Neural cell (in vitro differentiated cells): ENCODE measurements at regions not wholly inside any gene's neighbourhood (a gene's known extent, or its start where the extent isn't known, plus 50 kb on each side); places are given as distances from the start of the nearest gene placed in this dataset.

Experiments
- H2AFZ ChIP-seq: fragments of 200-600, 300-800 bp; sonication (generic), shearing (Covaris generic); 2 replicates; pipeline ENCODE4 v1.6.0; 2014; ENCODE audit warnings: low read depth, mild to moderate bottlenecking, antibody characterized with exemption, low read length, moderate library complexity
- H3F3A ChIP-seq: fragments of 200-600 bp; shearing (Covaris generic); 2 replicates; pipeline ENCODE4 v1.6.1; 2016; ENCODE audit warnings: mild to moderate bottlenecking, moderate library complexity, mixed read lengths, antibody characterized with exemption, low read length; ENCODE audit not compliant: insufficient read depth, poor library complexity, severe bottlenecking
- H3K27ac ChIP-seq: fragments of 200-600, 300-800 bp; sonication (generic), shearing (Covaris generic); 2 replicates; pipeline ENCODE4 v1.5.1; 2014; ENCODE audit warnings: mild to moderate bottlenecking, low read length, moderate library complexity
- H3K27me3 ChIP-seq: fragments of 300-800, 200-600 bp; sonication (generic), shearing (Covaris generic); 2 replicates; pipeline ENCODE4 v1.6.0; 2014; ENCODE audit warnings: mild to moderate bottlenecking, low read depth, low read length, moderate library complexity; ENCODE audit not compliant: insufficient read depth
- H3K36me3 ChIP-seq: fragments of 300-800, 200-600 bp; sonication (generic), shearing (Covaris generic); 2 replicates; pipeline ENCODE4 v1.5.1; 2014; ENCODE audit warnings: mild to moderate bottlenecking, antibody characterized with exemption, low read length, moderate library complexity; ENCODE audit not compliant: insufficient read depth
- H3K4me2 ChIP-seq: fragments of 300-800, 200-600 bp; sonication (generic), shearing (Covaris generic); 2 replicates; pipeline ENCODE4 v1.6.0; 2014; ENCODE audit warnings: mild to moderate bottlenecking, low read length
- H3K4me3 ChIP-seq: fragments of 300-800, 200-600 bp; sonication (generic), shearing (Covaris generic); 2 replicates; pipeline ENCODE4 v1.5.1; 2014; ENCODE audit warnings: mild to moderate bottlenecking, low read length, moderate library complexity
- H3K79me2 ChIP-seq: fragments of 200-600 bp; shearing (Covaris generic); replicated peaks from 2 replicates; pipeline ENCODE4 v1.6.0; 2014; ENCODE audit warnings: mild to moderate bottlenecking, low read length, moderate library complexity; ENCODE audit not compliant: insufficient read depth
- H3K9ac ChIP-seq: fragments of 300-800, 200-600 bp; sonication (generic), shearing (Covaris generic); 2 replicates; pipeline ENCODE4 v1.6.1; 2016; ENCODE audit warnings: mild to moderate bottlenecking, low read length, mixed read lengths
- H3K9me2 ChIP-seq: fragments of 200-600 bp; shearing (Covaris generic); 2 replicates; pipeline ENCODE4 v1.6.1; 2016; ENCODE audit warnings: mild to moderate bottlenecking, low read length, mixed read lengths; ENCODE audit not compliant: insufficient read depth
- H3K9me3 ChIP-seq: fragments of 200-600, 300-800 bp; sonication (generic), shearing (Covaris generic); 2 replicates; pipeline ENCODE4 v1.6.1; 2016; ENCODE audit warnings: mild to moderate bottlenecking, mixed run types, low read length, moderate library complexity, mixed read lengths
- H4K20me1 ChIP-seq: fragments of 200-600 bp; shearing (Covaris generic); 2 replicates; pipeline ENCODE4 v1.6.1; 2016; ENCODE audit warnings: mild to moderate bottlenecking, mixed run types; ENCODE audit not compliant: insufficient read depth
- CTCF ChIP-seq: fragments of 450-650 bp; IDR thresholded peaks from 2 replicates; pipeline ENCODE4 v1.5.1; 2014; ENCODE audit warnings: antibody characterized with exemption, mild to moderate bottlenecking, moderate library complexity; ENCODE audit not compliant: poor library complexity, severe bottlenecking
- EP300 ChIP-seq: fragments of 450-650 bp; conservative IDR thresholded peaks from 2 replicates; pipeline ENCODE4 v1.6.1; 2014; ENCODE audit warnings: antibody characterized with exemption, mild to moderate bottlenecking, moderate library complexity; ENCODE audit not compliant: poor library complexity, severe bottlenecking
- EZH2 ChIP-seq: fragments of 200-600, 300-800 bp; shearing (Covaris generic), sonication (generic); IDR thresholded peaks from 2 replicates; pipeline ENCODE4 v1.6.1; 2014; ENCODE audit warnings: antibody characterized with exemption, low read length, borderline replicate concordance, mild to moderate bottlenecking; ENCODE audit not compliant: insufficient read depth, poor library complexity, severe bottlenecking
- MXI1 ChIP-seq: fragments of 450-650 bp; conservative IDR thresholded peaks from 2 replicates; pipeline ENCODE4 v1.6.1; 2014; ENCODE audit warnings: antibody characterized with exemption, mild to moderate bottlenecking; ENCODE audit not compliant: poor library complexity, severe bottlenecking
- POLR2AphosphoS5 ChIP-seq: IDR thresholded peaks from 2 replicates; pipeline ENCODE4 v1.6.1; 2012
- RAD21 ChIP-seq: fragments of 450-650 bp; conservative IDR thresholded peaks from 2 replicates; pipeline ENCODE4 v1.6.1; 2014; ENCODE audit warnings: antibody characterized with exemption, mild to moderate bottlenecking, moderate library complexity
- REST ChIP-seq: IDR thresholded peaks from 2 replicates; pipeline ENCODE4 v1.6.1; 2012; ENCODE audit warnings: borderline replicate concordance
- SMC3 ChIP-seq: fragments of 450-650 bp; conservative IDR thresholded peaks from 2 replicates; pipeline ENCODE4 v1.6.1; 2014; ENCODE audit warnings: antibody characterized with exemption, mild to moderate bottlenecking, moderate library complexity; ENCODE audit not compliant: poor library complexity
- TAF1 ChIP-seq: IDR thresholded peaks from 2 replicates; pipeline ENCODE4 v1.6.1; 2012; ENCODE audit warnings: low read depth

- Histone ChIP-seq H2AFZ (no peak overlapping the region), H3K4me3 (no peak overlapping the region), H3K9me2 (no peaks in the 10 kb centered on the region), H3K36me3 (no peaks in the 10 kb centered on the region), H3K79me2 (no peaks in the 10 kb centered on the region), H3F3A (no peaks in the 10 kb centered on the region), H3K9me3 (no peaks in the 10 kb centered on the region), H3K4me2 (no peak overlapping the region), H3K9ac (no peak overlapping the region), H3K27ac (no peak overlapping the region), H4K20me1 (no peaks in the 10 kb centered on the region), H3K27me3 (no peaks in the 10 kb centered on the region)
- no peak for TF ChIP-seq TAF1
- no peak for TF ChIP-seq RAD21
- no peak for TF ChIP-seq EZH2
- no peak for TF ChIP-seq SMC3
- no peak for TF ChIP-seq POLR2AphosphoS5
These were observed 481.1 kb upstream of the PTBP2 start for GRCh38 chr1:96240438-96240837.

- no peaks in the 10 kb centered on the region for H3K36me3 ChIP-seq
- H3K27me3 ChIP-seq = no peaks in the 10 kb centered on the region
- no peaks in the 10 kb centered on the region for H3K9me2 ChIP-seq
- no peaks in the 10 kb centered on the region for H4K20me1 ChIP-seq
- H3K4me2 ChIP-seq = no peak overlapping the region
- H3K9me3 ChIP-seq = no peaks in the 10 kb centered on the region
- H3K9ac ChIP-seq = no peak overlapping the region
- H3K27ac ChIP-seq = no peak overlapping the region
- H3K4me3 ChIP-seq = no peak overlapping the region
- no peak overlapping the region for H2AFZ ChIP-seq
- TF ChIP-seq CTCF (no peak), RAD21 (no peak), MXI1 (no peak), TAF1 (no peak), REST (no peak), SMC3 (no peak), EZH2 (no peak), EP300 (no peak), POLR2AphosphoS5 (no peak)
- H3K79me2 ChIP-seq = no peaks in the 10 kb centered on the region
- no peaks in the 10 kb centered on the region for H3F3A ChIP-seq
These were observed 468.1 kb upstream of the PTBP2 start for GRCh38 chr1:96253246-96254035.
